ENCODE measurements at regions not wholly inside any gene's neighbourhood (a gene's known extent, or its start where the extent isn't known, plus 50 kb on each side); places are given as distances from the start of the nearest gene placed in this dataset.

GRCh38 chr2:194205568-194206227 is 1451.3 kb upstream of the SLC39A10 start:
- no peak for DNase-seq

GRCh38 chr2:194203898-194204297 is 1453.1 kb upstream of the SLC39A10 start:
- no peak for DNase-seq

GRCh38 chr2:194182888-194183287 is 1474.1 kb upstream of the SLC39A10 start:
- no peak for DNase-seq

GRCh38 chr2:194176134-194176533 is 1480.9 kb upstream of the SLC39A10 start:
- DNase-seq: no peak

- DNase-seq: peak; percentile 7
Measured at GRCh38 chr2:194166818-194167217, 1490.2 kb upstream of the SLC39A10 start.

- DNase-seq: no peak
Measured at GRCh38 chr2:194155431-194155830, 1501.6 kb upstream of the SLC39A10 start.

- DNase-seq: no peak
Measured at GRCh38 chr2:194151231-194151630, 1505.8 kb upstream of the SLC39A10 start.

- no peak for DNase-seq
Measured at GRCh38 chr2:194135463-194135862, 1521.6 kb upstream of the SLC39A10 start.

GRCh38 chr2:194128810-194129209 is 1528.2 kb upstream of the SLC39A10 start:
- no peak for DNase-seq

GRCh38 chr2:194126418-194126817 is 1530.6 kb upstream of the SLC39A10 start:
- no peak for DNase-seq

- no peak for DNase-seq
Measured at GRCh38 chr2:194116861-194117260, 1540.2 kb upstream of the SLC39A10 start.

- DNase-seq: no peak
Measured at GRCh38 chr2:194105358-194105757, 1551.7 kb upstream of the SLC39A10 start.

- no peak for DNase-seq
Measured at GRCh38 chr2:194104687-194105086, 1552.3 kb upstream of the SLC39A10 start.

GRCh38 chr2:194103941-194104659 is 1552.9 kb upstream of the SLC39A10 start:
- DNase-seq: no peak

- no peak for DNase-seq
Measured at GRCh38 chr2:194102546-194102945, 1554.5 kb upstream of the SLC39A10 start.

GRCh38 chr2:194100201-194100600 is 1556.8 kb upstream of the SLC39A10 start:
- DNase-seq: no peak

GRCh38 chr2:194096402-194096801 is 1560.6 kb upstream of the SLC39A10 start:
- no peak for DNase-seq

- DNase-seq: no peak
Measured at GRCh38 chr2:194095359-194095758, 1561.7 kb upstream of the SLC39A10 start.

GRCh38 chr2:194090251-194090905 is 1566.6 kb upstream of the SLC39A10 start:
- DNase-seq: no peak

- DNase-seq: no peak
Measured at GRCh38 chr2:194087089-194087958, 1569.7 kb upstream of the SLC39A10 start.

- DNase-seq: no peak
Measured at GRCh38 chr2:194086129-194086528, 1570.9 kb upstream of the SLC39A10 start.

- no peak for DNase-seq
Measured at GRCh38 chr2:194079989-194080388, 1577.0 kb upstream of the SLC39A10 start.

- DNase-seq: no peak
Measured at GRCh38 chr2:194077366-194077765, 1579.7 kb upstream of the SLC39A10 start.

Data from activated CD4-positive, alpha-beta T cell treated with anti-CD3 and anti-CD28 coated beads, Interleukin-2, Interleukin-6, amounts not matched to agents 100 ng/mL and 50 ng/mL, durations not matched to agents 16 hours and 8 hours (primary cell).